ENCODE measurements at regions not wholly inside any gene's neighbourhood (a gene's known extent, or its start where the extent isn't known, plus 50 kb on each side); places are given as distances from the start of the nearest gene placed in this dataset.

- no peak for TF ChIP-seq CREB1 (CRISPR knock-in tag; IDR thresholded peaks at IDR 0.05)
- TF ChIP-seq, protein P1, sequence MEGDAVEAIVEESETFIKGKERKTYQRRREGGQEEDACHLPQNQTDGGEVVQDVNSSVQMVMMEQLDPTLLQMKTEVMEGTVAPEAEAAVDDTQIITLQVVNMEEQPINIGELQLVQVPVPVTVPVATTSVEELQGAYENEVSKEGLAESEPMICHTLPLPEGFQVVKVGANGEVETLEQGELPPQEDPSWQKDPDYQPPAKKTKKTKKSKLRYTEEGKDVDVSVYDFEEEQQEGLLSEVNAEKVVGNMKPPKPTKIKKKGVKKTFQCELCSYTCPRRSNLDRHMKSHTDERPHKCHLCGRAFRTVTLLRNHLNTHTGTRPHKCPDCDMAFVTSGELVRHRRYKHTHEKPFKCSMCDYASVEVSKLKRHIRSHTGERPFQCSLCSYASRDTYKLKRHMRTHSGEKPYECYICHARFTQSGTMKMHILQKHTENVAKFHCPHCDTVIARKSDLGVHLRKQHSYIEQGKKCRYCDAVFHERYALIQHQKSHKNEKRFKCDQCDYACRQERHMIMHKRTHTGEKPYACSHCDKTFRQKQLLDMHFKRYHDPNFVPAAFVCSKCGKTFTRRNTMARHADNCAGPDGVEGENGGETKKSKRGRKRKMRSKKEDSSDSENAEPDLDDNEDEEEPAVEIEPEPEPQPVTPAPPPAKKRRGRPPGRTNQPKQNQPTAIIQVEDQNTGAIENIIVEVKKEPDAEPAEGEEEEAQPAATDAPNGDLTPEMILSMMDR (IDR thresholded peaks at IDR 0.05), result no peak
- TF ChIP-seq ATF2 (CRISPR knock-in tag; IDR thresholded peaks at IDR 0.05; ENCODE audit: borderline replicate concordance, low read depth), result no peak
- no peak for TF ChIP-seq ATF3 (CRISPR knock-in tag; conservative IDR thresholded peaks at IDR 0.05)
- TF ChIP-seq, protein P2, sequence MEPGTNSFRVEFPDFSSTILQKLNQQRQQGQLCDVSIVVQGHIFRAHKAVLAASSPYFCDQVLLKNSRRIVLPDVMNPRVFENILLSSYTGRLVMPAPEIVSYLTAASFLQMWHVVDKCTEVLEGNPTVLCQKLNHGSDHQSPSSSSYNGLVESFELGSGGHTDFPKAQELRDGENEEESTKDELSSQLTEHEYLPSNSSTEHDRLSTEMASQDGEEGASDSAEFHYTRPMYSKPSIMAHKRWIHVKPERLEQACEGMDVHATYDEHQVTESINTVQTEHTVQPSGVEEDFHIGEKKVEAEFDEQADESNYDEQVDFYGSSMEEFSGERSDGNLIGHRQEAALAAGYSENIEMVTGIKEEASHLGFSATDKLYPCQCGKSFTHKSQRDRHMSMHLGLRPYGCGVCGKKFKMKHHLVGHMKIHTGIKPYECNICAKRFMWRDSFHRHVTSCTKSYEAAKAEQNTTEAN (CRISPR knock-in tag; IDR thresholded peaks at IDR 0.05), result no peak
- no peak for TF ChIP-seq MAX (CRISPR knock-in tag; IDR thresholded peaks at IDR 0.05)
- TF ChIP-seq ATF1 (CRISPR knock-in tag; IDR thresholded peaks at IDR 0.05), result no peak
- no peak for TF ChIP-seq GTF2I (CRISPR knock-in tag; conservative IDR thresholded peaks at IDR 0.05)
- TF ChIP-seq, protein P3, sequence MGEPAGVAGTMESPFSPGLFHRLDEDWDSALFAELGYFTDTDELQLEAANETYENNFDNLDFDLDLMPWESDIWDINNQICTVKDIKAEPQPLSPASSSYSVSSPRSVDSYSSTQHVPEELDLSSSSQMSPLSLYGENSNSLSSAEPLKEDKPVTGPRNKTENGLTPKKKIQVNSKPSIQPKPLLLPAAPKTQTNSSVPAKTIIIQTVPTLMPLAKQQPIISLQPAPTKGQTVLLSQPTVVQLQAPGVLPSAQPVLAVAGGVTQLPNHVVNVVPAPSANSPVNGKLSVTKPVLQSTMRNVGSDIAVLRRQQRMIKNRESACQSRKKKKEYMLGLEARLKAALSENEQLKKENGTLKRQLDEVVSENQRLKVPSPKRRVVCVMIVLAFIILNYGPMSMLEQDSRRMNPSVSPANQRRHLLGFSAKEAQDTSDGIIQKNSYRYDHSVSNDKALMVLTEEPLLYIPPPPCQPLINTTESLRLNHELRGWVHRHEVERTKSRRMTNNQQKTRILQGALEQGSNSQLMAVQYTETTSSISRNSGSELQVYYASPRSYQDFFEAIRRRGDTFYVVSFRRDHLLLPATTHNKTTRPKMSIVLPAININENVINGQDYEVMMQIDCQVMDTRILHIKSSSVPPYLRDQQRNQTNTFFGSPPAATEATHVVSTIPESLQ (CRISPR knock-in tag; IDR thresholded peaks at IDR 0.05), result no peak
- TF ChIP-seq SMAD3 (CRISPR knock-in tag; IDR thresholded peaks at IDR 0.05; ENCODE audit: borderline replicate concordance), result no peak
- no peak for TF ChIP-seq MXD4 (CRISPR knock-in tag; IDR thresholded peaks at IDR 0.05; ENCODE audit: borderline replicate concordance)
- TF ChIP-seq IRF1 (CRISPR knock-in tag; IDR thresholded peaks at IDR 0.05), result no peak
- TF ChIP-seq ZNF396 (CRISPR knock-in tag; IDR thresholded peaks at IDR 0.05; ENCODE audit: borderline replicate concordance), result no peak
Observed at GRCh38 chr17:79546386-79546785, 64.5 kb downstream of the RBFOX3 start.

Data from WTC11 (cell line).